ENCODE measurements at regions not wholly inside any gene's neighbourhood (a gene's known extent, or its start where the extent isn't known, plus 50 kb on each side); places are given as distances from the start of the nearest gene placed in this dataset.
A peak's percentile ranks its signal among the peaks of the same experiment; 100 is the strongest.

DNA sequence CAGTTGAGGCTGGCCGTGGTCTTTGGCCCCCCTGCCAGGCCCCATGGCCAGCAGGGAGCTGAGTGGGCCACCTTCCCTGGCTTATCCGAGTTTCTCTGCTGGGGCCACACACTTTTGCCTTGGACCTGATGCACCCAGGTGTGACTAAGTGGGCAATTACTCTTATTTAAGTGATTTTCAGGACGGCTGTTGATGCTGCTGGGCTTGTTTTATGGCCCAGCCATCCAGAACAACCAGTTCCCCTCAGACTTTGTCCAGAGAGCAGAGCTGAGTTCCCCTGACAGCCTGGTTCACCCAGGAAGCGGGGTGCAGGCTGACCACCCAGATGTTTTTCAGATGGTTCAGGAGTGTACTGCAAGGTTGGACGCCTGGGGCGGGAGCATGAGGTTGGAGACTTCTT lies 68.8 kb downstream of the GLI2 start:
- Histone ChIP-seq H3K27ac (ENCODE audit: low read length, poor library complexity, severe bottlenecking) (no peak overlapping the region), H2BK120ac (ENCODE audit: low read depth, low read length) (no peak overlapping the region), H3K36me3 (ENCODE audit: control insufficient read depth in 1 of 2, insufficient read depth in 2 of 2, low read depth in 1 of 2, low read length in 2 of 2) (peaks cover 4 to 26% of the 10 kb centered on the region in 2 experiments), H3K4ac (ENCODE audit: low read depth in 1 of 2, low read length in 2 of 2) (no peak overlapping the region), H3K4me3 (ENCODE audit: insufficient read depth in 1 of 2, low read depth in 1 of 2, low read length in 2 of 2) (no peak overlapping the region), H2BK15ac (ENCODE audit: low read depth, poor library complexity, severe bottlenecking) (no peak overlapping the region), H2BK5ac (ENCODE audit: low read depth, low read length, poor library complexity, severe bottlenecking) (no peak overlapping the region), H3K4me2 (ENCODE audit: low read length, poor library complexity, severe bottlenecking) (no peak overlapping the region), H2BK12ac (ENCODE audit: low read length in 2 of 2) (no peak overlapping the region), H4K91ac (ENCODE audit: low read length) (no peak overlapping the region), H3K9me3 (ENCODE audit: control insufficient read depth, low read length) (no peaks in the 10 kb centered on the region), H3K23ac (ENCODE audit: low read length in 2 of 2) (no peak overlapping the region), H4K8ac (ENCODE audit: low read length) (peak overlapping the region; percentile 1), H3K18ac (ENCODE audit: low read depth in 1 of 2, low read length in 2 of 2) (peak overlapping the region in 1 of 2 experiments; percentile 64), H3K4me1 (ENCODE audit: control insufficient read depth, insufficient read depth, low read depth, low read length) (peaks cover 19% of the 10 kb centered on the region), H2AFZ (ENCODE audit: low read depth, low read length) (no peak overlapping the region), H2AK5ac (ENCODE audit: low read length, severe bottlenecking) (no peak overlapping the region), H3K14ac (ENCODE audit: low read length in 2 of 2) (peak overlapping the region in 1 of 2 experiments; percentile 56), H3K9ac (ENCODE audit: low read length) (no peak overlapping the region), H3K27me3 (ENCODE audit: control insufficient read depth in 1 of 2, insufficient read depth in 1 of 2, low read length in 2 of 2) (no peaks in the 10 kb centered on the region), H3K79me1 (replicated peaks; ENCODE audit: low read length, poor library complexity, severe bottlenecking) (peaks cover 32% of the 10 kb centered on the region)
- DNase-seq, result no peak
- WGBS, result 80% methylated on average over 6 of the region's 6 CpGs

DNA sequence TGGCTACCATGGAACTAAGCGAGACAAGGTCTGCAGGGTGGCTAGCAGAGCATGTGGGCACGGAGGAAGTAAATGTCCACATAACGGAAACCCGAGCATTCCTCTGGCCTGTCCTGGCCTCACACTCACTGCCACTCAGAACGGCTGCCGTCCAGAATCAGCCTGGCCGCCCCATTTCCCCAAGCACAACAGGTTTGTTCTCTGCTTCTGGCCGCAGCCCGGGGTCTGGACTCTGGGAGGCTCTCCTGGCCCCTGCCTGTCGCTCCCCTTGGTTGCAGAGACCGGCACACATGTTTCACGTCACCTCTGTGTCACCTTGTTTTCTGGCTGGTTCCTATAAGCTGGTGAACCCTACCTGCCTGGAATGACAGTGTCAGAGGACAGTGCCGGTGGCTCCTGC lies 69.3 kb downstream of the GLI2 start:
- WGBS, result 90% methylated on average over 13 of the region's 13 CpGs
- Histone ChIP-seq H2BK15ac (ENCODE audit: low read depth, poor library complexity, severe bottlenecking) (no peak overlapping the region), H4K8ac (ENCODE audit: low read length) (no peak overlapping the region), H3K79me1 (replicated peaks; ENCODE audit: low read length, poor library complexity, severe bottlenecking) (peaks cover 31% of the 10 kb centered on the region), H2BK12ac (ENCODE audit: low read length in 2 of 2) (no peak overlapping the region), H2BK5ac (ENCODE audit: low read depth, low read length, poor library complexity, severe bottlenecking) (no peak overlapping the region), H3K18ac (ENCODE audit: low read depth in 1 of 2, low read length in 2 of 2) (no peak overlapping the region), H3K27ac (ENCODE audit: low read length, poor library complexity, severe bottlenecking) (no peak overlapping the region), H3K4me2 (ENCODE audit: low read length, poor library complexity, severe bottlenecking) (no peak overlapping the region), H2AK5ac (ENCODE audit: low read length, severe bottlenecking) (no peak overlapping the region), H3K27me3 (ENCODE audit: control insufficient read depth in 1 of 2, insufficient read depth in 1 of 2, low read length in 2 of 2) (no peaks in the 10 kb centered on the region), H3K9me3 (ENCODE audit: control insufficient read depth, low read length) (no peaks in the 10 kb centered on the region), H3K9ac (ENCODE audit: low read length) (no peak overlapping the region), H3K4ac (ENCODE audit: low read depth in 1 of 2, low read length in 2 of 2) (no peak overlapping the region), H2AFZ (ENCODE audit: low read depth, low read length) (no peak overlapping the region), H3K36me3 (ENCODE audit: control insufficient read depth in 1 of 2, insufficient read depth in 2 of 2, low read depth in 1 of 2, low read length in 2 of 2) (peaks cover 4 to 23% of the 10 kb centered on the region in 2 experiments), H3K23ac (ENCODE audit: low read length in 2 of 2) (no peak overlapping the region), H3K4me3 (ENCODE audit: insufficient read depth in 1 of 2, low read depth in 1 of 2, low read length in 2 of 2) (no peak overlapping the region), H4K91ac (ENCODE audit: low read length) (peak overlapping the region; percentile 29), H2BK120ac (ENCODE audit: low read depth, low read length) (no peak overlapping the region), H3K4me1 (ENCODE audit: control insufficient read depth, insufficient read depth, low read depth, low read length) (peaks cover 20% of the 10 kb centered on the region), H3K14ac (ENCODE audit: low read length in 2 of 2) (no peak overlapping the region)
- no peak for DNase-seq

DNA sequence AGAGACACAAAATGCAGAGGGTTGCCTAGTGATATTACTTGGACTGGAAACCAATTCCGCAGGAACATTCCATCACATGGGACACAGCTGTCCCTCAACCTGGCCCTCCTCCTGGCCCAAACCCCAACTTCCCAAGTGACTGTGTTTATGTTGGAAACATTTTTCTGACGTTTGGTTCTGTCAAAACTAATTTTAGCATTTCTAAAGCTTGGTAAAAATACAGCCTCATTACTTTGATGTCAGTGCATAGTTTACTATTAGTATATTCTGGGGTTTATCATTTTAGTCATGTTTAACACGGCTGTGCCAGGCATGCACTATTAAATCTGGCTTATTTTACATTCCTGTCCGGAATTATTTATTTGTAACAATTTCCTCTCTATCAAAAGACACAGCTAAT lies 69.9 kb downstream of the GLI2 start:
- Histone ChIP-seq H3K27ac (ENCODE audit: low read length, poor library complexity, severe bottlenecking) (no peak overlapping the region), H3K18ac (ENCODE audit: low read depth in 1 of 2, low read length in 2 of 2) (no peak overlapping the region), H3K4me3 (ENCODE audit: insufficient read depth in 1 of 2, low read depth in 1 of 2, low read length in 2 of 2) (no peak overlapping the region), H4K91ac (ENCODE audit: low read length) (no peak overlapping the region), H2AK5ac (ENCODE audit: low read length, severe bottlenecking) (no peak overlapping the region), H3K14ac (ENCODE audit: low read length in 2 of 2) (no peak overlapping the region), H3K79me1 (replicated peaks; ENCODE audit: low read length, poor library complexity, severe bottlenecking) (peaks cover 32% of the 10 kb centered on the region), H4K8ac (ENCODE audit: low read length) (no peak overlapping the region), H3K9ac (ENCODE audit: low read length) (no peak overlapping the region), H3K9me3 (ENCODE audit: control insufficient read depth, low read length) (no peaks in the 10 kb centered on the region), H3K27me3 (ENCODE audit: control insufficient read depth in 1 of 2, insufficient read depth in 1 of 2, low read length in 2 of 2) (no peaks in the 10 kb centered on the region), H3K36me3 (ENCODE audit: control insufficient read depth in 1 of 2, insufficient read depth in 2 of 2, low read depth in 1 of 2, low read length in 2 of 2) (peaks cover 4 to 27% of the 10 kb centered on the region in 2 experiments), H3K4me1 (ENCODE audit: control insufficient read depth, insufficient read depth, low read depth, low read length) (peaks cover 20% of the 10 kb centered on the region), H2BK5ac (ENCODE audit: low read depth, low read length, poor library complexity, severe bottlenecking) (no peak overlapping the region), H2AFZ (ENCODE audit: low read depth, low read length) (no peak overlapping the region), H2BK12ac (ENCODE audit: low read length in 2 of 2) (no peak overlapping the region), H3K4ac (ENCODE audit: low read depth in 1 of 2, low read length in 2 of 2) (no peak overlapping the region), H2BK120ac (ENCODE audit: low read depth, low read length) (no peak overlapping the region), H3K4me2 (ENCODE audit: low read length, poor library complexity, severe bottlenecking) (no peak overlapping the region), H2BK15ac (ENCODE audit: low read depth, poor library complexity, severe bottlenecking) (no peak overlapping the region), H3K23ac (ENCODE audit: low read length in 2 of 2) (no peak overlapping the region)
- WGBS, result 100% methylated on average over 1 of the region's 4 CpGs
- DNase-seq, result no peak

DNA sequence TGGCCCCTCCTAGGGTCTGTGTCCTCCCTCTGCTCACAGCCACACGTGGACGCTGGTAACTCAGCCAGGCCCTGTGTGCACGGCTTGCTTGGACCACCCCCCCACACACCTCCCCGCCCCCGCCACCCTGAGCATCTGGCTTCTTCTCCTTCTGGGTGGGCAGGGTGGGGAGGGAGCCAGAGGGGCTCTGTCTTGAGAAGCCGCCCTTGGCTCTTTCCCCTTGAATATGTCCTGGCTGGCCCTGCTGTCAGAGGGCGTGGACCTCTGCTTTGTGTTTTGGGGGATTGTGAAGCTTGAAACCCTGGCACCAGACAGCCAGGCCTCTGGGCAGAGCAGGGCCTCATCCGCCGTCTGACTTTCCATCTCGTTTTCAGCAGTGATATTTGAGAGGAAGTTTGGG lies 72.1 kb downstream of the GLI2 start:
- H3K4me1 ChIP-seq (ENCODE audit: control insufficient read depth, insufficient read depth, low read depth, low read length), result peaks cover 21% of the 10 kb centered on the region
- no peak for DNase-seq
- no peak overlapping the region for H3K23ac ChIP-seq (ENCODE audit: low read length in 2 of 2)
- no peak overlapping the region for H2BK120ac ChIP-seq (ENCODE audit: low read depth, low read length)
- no peak overlapping the region for H3K14ac ChIP-seq (ENCODE audit: low read length in 2 of 2)
- no peak overlapping the region for H3K4me3 ChIP-seq (ENCODE audit: insufficient read depth in 1 of 2, low read depth in 1 of 2, low read length in 2 of 2)
- H3K79me1 ChIP-seq (replicated peaks; ENCODE audit: low read length, poor library complexity, severe bottlenecking), result peaks cover 28% of the 10 kb centered on the region
- H3K4me2 ChIP-seq (ENCODE audit: low read length, poor library complexity, severe bottlenecking), result no peak overlapping the region
- peaks cover 4 to 36% of the 10 kb centered on the region in 2 experiments for H3K36me3 ChIP-seq (ENCODE audit: control insufficient read depth in 1 of 2, insufficient read depth in 2 of 2, low read depth in 1 of 2, low read length in 2 of 2)
- no peak overlapping the region for H2AK5ac ChIP-seq (ENCODE audit: low read length, severe bottlenecking)
- H3K27ac ChIP-seq (ENCODE audit: low read length, poor library complexity, severe bottlenecking), result no peak overlapping the region
- H2BK15ac ChIP-seq (ENCODE audit: low read depth, poor library complexity, severe bottlenecking), result no peak overlapping the region
- no peaks in the 10 kb centered on the region for H3K27me3 ChIP-seq (ENCODE audit: control insufficient read depth in 1 of 2, insufficient read depth in 1 of 2, low read length in 2 of 2)
- H4K91ac ChIP-seq (ENCODE audit: low read length), result no peak overlapping the region
- H4K8ac ChIP-seq (ENCODE audit: low read length), result no peak overlapping the region
- H3K9ac ChIP-seq (ENCODE audit: low read length), result no peak overlapping the region
- WGBS, result 88% methylated on average over 6 of the region's 10 CpGs
- no peaks in the 10 kb centered on the region for H3K9me3 ChIP-seq (ENCODE audit: control insufficient read depth, low read length)
- no peak overlapping the region for H2AFZ ChIP-seq (ENCODE audit: low read depth, low read length)
- H3K18ac ChIP-seq (ENCODE audit: low read depth in 1 of 2, low read length in 2 of 2), result no peak overlapping the region
- H3K4ac ChIP-seq (ENCODE audit: low read depth in 1 of 2, low read length in 2 of 2), result no peak overlapping the region
- H2BK5ac ChIP-seq (ENCODE audit: low read depth, low read length, poor library complexity, severe bottlenecking), result no peak overlapping the region
- H2BK12ac ChIP-seq (ENCODE audit: low read length in 2 of 2), result no peak overlapping the region

All from mesenchymal stem cell (in vitro differentiated cells and primary cell).